ENCODE measurements at regions not wholly inside any gene's neighbourhood (a gene's known extent, or its start where the extent isn't known, plus 50 kb on each side); places are given as distances from the start of the nearest gene placed in this dataset.

GRCh38 chr16:51305337-51305736, 154.3 kb upstream of the SALL1 start (continued):
- TF ChIP-seq ZNF462 (CRISPR knock-in tag; IDR thresholded peaks at IDR 0.05) (no peak), CTCF (conservative IDR thresholded peaks at IDR 0.05; ENCODE audit: low read depth in 2 of 2) (no peak), NANOG (IDR thresholded peaks at IDR 0.05; ENCODE audit: borderline replicate concordance) (no peak), REST (IDR thresholded peaks at IDR 0.05; ENCODE audit: unreplicated experiment) (no peak), POLR2AphosphoS5 (IDR thresholded peaks at IDR 0.05; ENCODE audit: low read depth) (no peak), EZH2phosphoT487 (IDR thresholded peaks at IDR 0.05; ENCODE audit: unreplicated experiment) (no peak), EZH2 (IDR thresholded peaks at IDR 0.05; ENCODE audit: low read depth, unreplicated experiment) (no peak), JUNB (IDR thresholded peaks at IDR 0.05; ENCODE audit: unreplicated experiment) (no peak), STAT1 (IDR thresholded peaks at IDR 0.05; ENCODE audit: unreplicated experiment) (no peak), ZNF114 (CRISPR knock-in tag; IDR thresholded peaks at IDR 0.05) (no peak), CREB1 (CRISPR knock-in tag; IDR thresholded peaks at IDR 0.05; ENCODE audit: low read depth) (no peak), ZNF331 (CRISPR knock-in tag; IDR thresholded peaks at IDR 0.05; ENCODE audit: low read depth) (no peak)
